Activated CD4-positive, alpha-beta T cell treated with anti-CD3 and anti-CD28 coated beads, Interleukin-2, Interleukin-4, amounts not matched to agents 100 ng/mL and 50 ng/mL, durations not matched to agents 16 hours and 8 hours (primary cell): ENCODE measurements at regions not wholly inside any gene's neighbourhood (a gene's known extent, or its start where the extent isn't known, plus 50 kb on each side); places are given as distances from the start of the nearest gene placed in this dataset.

Experiments
- DNase-seq: peaks from one replicate; pipeline ENCODE4 v3.0.0-alpha.2; 2020; ENCODE audit warnings: low spot score

DNA sequence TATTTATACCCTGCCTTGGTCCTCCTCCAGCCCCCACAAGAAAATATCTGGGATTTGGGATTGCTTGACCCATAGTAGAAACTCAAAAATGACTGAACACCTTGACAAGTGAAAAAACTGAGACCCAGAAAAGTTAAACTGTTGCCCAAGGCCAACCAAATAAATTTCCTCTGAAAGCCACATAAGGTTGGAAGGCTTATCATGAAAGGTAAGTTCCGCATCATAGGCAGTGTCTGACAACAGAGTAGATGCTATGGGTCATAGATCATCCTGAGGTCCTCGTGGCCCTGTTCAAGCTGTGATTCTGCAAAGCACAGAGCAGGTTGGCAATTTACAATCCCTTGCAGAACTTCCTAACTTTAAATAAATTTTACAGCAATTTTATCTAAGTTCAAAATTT lies 140.8 kb upstream of the TSC22D2 start:
- no peak for DNase-seq

DNA sequence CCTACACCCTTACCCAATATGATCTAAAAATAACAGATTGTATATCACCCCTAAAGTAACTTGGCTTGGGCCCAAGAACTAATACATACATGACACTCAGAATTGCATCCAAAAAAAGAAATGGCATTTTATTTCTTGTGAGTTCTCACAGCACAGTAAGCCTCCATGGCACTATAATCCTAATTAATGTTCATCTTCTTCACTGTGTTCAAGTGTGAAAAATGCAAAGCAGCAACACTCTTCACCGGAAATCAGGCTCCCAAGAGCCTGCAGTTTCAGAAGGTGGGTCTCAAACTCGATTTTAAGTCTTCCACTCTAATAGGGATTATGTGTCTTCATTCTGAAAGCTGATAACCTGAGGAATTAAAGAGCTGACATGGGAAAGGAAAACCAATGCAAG lies 142.8 kb upstream of the TSC22D2 start:
- no peak for DNase-seq

DNA sequence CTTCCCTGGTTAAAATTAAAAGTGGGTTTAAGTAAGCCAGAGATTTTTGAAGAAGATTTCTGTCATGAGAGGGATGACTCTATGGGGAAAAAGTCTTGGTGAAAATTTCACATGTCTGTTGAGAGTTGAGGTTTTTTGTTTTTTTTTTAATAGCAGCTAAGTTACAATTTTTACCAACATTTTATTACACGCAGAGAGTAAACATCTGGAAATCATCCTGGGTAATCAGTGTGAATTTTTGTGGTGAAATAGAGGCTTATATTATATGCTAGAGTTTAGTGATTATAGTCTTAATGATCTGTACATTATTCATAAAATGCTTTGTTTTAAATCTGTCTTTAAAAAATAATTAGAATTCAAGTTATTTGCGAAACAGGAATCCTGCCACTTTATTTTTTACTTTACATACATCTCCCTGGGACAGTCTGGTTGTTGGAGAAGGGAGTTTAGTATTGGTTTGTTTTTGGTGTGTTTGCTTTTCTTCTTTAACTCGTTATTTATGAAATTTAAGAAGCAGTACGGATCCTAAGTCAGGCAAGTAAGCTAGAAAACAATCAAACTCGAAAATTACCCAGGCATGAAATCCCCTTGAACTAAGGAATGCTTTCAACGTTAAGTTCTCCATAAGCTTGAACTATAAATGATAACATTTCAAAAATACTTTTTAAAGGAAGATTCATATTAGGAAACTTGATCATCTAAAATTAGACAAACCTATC lies 143.4 kb upstream of the TSC22D2 start:
- no peak for DNase-seq

DNA sequence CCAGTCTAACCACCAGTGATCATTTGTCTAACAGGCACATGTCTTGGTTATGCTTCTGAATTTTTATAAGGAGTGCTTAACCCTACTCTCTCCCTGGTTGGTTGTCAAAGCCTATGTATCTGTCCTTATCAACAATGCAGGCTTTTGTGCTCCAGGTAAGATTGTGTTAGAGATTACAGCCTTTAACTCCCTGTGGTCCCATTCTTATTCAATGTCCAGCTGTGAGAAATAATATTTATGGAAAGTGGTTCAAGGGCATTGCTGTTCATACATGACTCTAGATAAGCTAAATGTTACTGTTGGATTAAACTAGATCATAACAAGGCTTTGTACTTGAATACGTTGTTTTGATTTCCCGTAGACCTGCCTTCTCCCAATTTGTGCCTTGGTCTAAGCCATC lies 146.1 kb upstream of the TSC22D2 start:
- DNase-seq: no peak

DNA sequence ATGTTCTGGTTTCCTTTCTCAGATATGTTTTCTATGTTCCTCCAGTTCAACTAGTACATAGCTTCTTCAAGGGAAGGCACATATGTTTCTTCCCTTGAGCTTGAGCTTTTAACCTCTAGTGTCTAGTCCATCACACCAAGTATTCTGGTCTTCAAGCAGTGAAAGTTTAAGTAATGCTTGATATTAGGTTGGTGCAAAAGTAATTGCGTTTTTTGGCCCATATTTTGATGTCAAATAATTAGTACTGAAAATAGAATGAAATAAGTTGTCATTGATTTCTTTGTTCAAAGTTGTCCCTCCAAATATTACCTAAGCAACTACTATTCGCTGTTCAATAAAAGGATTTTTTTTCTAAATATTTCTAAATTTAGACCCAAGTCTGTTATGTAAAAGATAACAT lies 146.7 kb upstream of the TSC22D2 start:
- DNase-seq: no peak

DNA sequence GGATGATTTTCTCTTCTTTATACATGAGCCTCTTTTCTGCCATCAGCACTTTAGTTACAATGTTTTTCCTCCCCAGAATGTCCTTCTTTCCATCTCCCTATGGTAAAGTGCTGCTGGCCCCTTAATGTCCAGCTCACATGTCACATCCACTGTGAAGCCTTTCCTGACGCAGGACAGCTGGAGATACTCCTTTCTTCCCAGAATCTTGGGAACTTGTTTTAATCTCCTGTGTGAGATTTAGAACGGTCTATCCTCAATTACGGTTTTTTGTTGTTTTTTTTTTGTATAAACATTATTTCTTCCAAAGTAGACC lies 147.7 kb upstream of the TSC22D2 start:
- DNase-seq: no peak

DNA sequence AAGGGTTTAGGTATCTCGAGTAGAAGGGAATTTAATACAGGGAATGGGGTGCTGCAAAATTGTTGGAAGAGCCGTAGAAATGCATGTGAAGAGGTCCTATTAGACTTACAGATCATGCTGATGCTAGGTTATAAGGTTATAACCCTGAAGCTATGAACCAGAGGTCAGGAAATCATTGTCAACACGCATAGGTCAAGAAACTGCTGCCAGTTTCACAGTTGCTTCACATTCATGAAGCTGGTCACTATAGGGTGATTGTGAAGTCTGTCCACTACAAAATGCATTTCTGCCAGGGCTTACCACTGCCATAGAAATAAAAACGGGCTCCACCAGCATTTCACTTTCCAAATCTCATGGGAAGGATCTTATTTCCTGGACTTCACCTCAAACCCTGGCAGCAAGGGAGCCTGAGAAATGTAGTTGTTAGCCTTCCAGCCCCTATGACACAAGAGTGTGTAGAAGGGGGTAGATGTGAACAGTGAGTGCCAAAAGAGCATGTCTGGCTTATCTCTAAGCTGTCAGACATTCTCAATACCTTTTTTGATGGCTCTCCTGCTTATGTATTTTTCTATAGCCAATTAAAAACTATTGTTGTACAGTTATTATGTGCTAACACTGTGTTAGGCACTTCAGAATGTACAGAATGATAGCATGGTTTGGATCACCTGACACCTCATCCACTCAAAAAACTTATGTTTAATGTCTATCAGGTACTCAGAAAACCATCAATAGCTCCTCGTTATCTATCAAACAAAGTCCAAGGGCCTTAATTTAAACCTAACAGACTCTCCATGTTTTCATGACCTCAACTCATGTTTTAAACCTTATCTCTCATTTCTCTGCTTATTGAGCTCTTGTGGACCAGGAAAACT lies 148.3 kb upstream of the TSC22D2 start:
- no peak for DNase-seq

DNA sequence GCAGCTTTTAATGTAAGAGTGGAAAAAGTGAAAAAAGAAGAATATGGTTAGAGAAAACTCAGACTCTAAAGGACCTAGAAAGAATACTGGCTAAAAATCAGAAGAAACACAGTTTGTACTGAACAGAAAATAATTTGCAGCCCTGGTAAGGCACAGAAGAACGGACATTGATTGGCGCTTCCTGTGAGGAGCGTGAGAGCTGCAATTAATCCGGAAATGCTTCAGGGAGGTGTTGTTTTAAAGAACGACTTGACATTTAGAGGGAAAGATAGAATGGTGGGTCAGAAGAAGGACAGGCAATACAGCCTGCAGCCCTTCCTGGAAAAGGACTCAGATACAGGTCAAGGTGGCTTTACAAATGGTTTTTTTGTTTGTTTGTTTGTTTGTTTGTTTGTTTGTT lies 151.3 kb upstream of the TSC22D2 start:
- DNase-seq: no peak

DNA sequence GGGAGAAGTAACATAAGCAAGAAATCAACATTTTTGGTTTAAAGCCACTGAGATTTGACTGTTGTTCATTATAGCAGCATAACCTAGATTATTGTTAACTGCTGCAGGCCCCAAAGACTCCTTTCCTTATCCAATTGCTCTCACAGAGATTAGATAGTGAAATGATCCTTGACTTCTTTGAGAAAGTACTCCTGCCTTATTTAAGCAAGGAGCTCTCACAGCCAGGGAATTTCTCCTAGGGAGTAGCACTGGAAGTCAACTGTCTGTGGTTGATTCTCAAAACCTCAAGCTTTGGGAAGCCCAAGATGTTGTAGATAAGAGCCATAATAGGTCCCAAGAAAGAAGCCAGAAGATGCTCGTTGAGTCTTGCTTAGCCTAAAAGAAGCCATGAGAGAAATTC lies 151.8 kb upstream of the TSC22D2 start:
- no peak for DNase-seq

DNA sequence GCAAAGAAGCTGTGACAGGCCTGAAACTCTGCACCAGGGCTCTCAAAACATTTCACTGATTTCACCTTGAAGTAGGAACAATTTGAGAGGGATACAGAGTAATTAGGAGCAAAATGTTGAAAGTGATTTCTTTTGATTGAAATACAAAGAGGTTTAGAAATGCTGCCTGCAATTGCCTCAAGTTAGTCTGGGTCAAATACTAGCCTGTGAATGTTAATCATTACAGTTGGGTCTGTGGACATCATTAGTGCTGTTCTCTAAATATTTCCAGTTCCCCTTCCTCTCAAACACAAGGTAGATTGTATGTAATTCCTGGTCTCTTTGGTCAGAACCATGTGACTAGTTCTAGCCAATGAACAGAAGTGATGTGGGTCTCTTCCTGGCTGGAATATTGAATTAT lies 152.3 kb upstream of the TSC22D2 start:
- no peak for DNase-seq

DNA sequence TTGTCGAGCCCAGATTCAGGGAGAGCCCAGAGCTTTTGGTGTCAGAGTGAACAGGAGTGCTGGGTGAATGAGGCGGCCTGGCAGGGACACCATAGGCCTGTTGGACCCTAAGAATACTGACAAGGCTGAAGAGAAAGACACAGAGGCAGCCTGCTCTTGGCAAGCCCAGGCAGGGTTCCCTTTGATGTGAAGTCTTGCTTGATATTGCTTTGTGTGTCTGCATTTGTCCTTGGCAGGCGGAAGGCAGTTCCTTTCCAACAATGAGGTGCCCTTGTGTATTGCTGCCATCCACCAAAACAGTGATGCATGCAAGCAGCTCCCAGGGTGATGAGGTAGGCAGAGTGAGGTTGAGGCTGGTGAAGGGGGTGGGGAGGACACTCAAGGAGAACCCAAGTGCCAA lies 152.7 kb upstream of the TSC22D2 start:
- DNase-seq: no peak

DNA sequence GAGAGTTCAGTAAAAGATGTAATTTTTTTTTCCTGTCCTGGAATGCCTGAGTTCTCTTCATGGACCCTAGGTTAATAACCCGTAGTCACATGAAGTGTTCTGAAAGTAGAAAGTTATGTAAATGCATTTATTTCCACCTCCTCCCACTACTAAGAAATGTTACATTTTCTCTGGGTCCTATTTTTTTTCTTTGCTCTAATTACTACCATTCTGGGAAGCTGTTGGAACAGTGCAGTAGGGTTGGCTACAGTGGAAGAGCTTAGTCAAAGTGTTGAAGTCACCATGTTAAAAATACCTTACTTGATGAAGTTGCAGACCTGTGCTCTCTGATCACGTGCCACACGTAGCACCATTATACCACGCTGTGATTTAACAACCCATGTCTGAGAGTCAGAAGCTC lies 153.8 kb upstream of the TSC22D2 start:
- no peak for DNase-seq

DNA sequence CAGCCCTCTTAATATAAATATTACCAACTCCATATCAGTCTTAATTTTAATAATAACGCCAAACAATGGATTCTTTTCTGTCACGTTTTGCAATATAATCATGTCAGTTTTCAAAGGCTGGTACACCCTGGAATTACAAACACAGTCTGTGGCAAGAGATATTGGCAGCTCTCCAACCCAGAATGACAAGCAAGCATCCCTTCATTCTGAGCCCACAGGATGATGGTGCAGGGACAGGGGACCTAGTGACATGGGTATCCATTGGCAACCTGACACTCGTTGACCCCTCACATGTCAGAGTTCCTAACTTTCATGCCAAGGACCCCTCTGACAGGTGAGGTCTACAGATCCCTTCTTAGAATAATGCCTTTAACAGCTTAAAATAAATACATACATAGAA lies 154.5 kb upstream of the TSC22D2 start:
- no peak for DNase-seq

DNA sequence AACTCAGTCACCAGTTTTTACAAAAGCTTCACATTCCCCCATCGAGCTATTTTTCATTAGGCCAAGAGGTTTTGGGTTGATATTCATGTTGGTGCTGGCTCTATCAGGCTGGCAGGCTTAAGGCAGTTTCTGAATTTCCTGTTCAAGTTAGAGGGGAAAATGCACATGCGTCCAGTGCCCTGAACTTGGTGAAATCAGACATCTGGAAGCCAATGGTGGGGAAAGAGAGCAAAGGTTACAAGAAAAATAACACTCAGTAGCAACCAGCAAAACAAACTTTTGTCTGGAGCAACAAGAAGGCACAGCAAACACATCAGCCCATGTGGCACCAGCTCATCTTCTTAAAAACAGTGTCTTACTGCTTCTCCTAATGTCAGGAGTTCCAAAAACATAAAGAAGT lies 155.6 kb upstream of the TSC22D2 start:
- DNase-seq: no peak

DNA sequence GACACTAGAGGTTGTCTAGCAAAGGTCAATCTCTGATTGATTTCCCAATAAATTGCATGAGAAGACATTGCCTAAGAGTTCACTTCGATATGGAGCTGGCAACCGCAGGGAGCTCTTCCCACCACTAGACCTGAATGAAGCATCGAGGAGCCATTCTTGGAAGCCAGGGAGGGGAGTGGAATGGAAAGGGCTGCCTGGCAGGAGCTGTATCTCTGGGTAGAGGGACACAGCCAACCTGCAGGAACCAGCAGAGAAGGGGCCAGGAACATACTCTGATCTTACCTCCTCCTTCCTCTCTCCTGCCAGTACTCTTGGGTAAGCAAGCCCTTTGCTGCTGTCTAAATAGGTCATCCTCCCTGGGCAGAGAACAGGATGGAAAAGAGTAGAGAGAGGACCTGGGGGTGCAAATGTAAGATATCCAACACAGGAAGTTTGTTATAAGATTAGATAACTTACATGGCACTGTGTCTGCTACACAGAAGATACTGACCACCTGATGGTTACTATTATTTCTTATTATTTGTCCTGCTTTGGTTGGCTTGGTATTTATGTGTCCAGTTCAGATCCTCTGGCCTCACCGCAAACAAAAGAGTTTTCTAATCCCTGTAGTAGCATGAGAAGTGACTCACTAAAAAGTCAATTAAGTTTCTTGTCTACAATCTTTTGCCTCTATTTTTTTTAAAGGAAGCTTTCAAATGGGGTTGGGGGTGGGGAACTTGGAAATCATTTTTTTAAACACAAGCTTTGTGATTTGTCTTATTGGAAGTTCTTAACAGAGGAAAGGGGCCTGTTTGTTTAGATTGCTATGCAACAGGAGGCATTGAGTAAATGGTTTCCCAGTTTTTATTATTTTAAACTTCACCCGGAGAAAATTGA lies 156.7 kb upstream of the TSC22D2 start:
- no peak for DNase-seq

DNA sequence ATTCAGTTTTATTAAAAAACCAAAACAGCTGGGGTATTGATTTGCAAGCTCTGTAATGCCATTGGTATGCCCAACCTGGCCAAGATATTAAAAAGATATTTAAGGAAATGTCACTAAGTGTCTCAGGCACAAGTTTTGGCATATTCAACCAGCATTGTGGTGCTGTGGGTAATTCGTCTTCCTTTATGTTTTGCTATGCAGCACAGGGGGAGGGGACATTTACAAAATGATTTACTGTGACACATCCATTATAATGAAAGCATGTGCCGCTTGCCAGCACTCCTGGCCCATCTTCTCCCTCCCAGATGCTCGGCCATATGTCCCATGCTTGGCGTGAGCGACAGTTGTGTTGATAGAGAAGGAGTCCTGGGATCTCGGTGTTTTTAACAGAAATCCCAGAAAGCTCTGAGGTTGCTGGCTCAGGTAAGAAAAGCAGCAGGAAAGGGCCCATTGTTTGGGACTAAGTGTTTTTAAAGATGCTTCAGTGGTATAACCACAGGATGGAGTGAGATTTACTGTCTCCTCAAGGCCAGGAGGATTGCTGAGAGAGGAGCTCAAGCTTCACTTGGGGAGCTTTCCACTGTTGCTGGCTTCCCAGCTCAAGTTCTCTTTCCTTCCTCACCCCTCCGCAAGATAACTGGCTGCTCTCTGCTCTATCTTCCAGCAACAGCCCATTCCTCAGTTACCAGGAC lies 158.2 kb upstream of the TSC22D2 start:
- no peak for DNase-seq

DNA sequence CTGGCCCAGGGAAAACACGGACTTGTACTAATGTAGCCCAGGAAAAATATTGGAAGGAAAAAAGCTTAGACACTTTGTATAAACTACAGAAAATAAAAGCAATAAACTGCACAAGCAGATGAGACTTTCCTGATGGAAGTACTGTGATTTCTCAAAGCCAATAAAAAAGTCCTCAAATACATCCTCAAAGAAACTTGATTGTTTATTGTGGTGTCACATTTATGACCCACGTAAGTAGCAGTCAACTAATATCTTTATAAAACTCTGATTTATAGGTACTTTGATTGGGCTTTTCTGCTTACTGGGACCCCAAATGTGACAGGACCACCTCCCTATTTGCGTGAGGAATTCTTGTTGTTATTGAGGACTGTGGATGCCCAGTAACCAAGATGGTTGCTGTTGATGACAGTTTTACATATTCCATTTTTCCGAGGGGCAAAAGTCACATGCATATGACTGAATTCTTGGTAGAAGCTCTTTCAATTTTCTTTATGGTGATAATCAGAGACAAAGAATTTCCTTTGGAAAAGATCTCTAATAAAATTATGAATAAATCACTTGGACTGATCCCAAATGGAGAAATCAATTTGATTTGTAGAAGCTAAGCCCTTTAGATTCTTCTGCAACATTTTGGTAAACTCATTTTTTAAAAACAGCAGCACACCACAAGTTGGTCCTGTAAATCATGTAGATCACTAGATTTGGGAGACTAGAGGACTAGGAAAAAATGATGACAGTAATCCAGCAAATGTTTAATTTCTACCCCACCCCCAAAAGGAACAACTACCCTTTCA lies 159.0 kb upstream of the TSC22D2 start:
- DNase-seq: no peak

DNA sequence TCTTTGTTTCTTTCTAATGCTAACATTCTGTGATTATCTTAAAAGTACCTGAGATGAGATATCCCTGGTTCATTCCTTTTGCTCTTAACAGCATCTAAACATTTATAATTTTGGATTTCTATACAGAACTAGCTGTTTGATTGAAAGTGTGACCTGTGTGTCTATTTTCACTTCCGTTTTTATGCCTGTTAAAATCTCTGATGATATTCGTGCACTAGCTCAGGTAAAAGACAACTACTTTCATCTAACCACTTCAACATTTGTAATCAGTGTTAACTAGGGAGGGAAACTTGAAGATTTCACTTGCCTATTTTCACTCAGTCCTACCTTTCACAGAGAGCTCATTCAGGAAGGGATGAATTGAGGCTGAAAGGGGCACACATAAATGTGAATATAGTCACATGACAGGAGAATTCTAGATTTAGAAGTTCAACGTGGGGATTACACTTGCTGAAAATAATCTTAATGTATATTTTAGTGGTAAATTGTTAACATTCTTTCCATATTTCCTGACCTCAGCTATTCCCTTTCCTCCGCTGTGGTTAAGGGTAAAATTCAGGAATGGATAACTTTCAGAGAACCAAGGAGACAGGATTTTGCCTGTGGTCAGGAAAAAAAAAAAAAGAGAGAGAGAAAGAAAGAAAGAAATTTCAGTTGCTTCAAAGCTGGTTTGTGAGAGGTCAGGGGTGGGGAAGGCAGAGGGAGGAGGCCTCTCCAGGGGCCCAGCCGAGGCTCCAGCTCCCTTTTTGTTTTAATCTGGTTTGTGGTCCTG lies 159.8 kb upstream of the TSC22D2 start:
- no peak for DNase-seq

DNA sequence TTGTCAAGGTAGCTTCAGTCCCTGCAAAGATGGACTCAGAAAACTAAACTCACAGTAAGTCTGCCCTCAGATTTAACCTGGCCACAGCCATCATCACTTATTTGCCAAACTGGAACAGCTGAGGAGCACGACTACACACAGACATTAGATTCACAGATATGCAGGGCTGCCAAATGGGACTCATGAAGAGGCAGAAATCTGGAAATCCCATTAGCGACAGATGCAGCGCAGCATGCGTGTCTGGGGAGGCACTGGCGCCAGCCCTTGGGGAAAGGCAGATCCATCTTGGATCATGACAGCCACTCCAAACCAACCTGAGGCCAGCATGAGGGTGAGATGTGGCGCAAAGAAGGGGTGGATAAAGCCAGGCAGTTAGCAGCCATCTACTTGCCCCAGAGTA lies 160.7 kb upstream of the TSC22D2 start:
- no peak for DNase-seq

DNA sequence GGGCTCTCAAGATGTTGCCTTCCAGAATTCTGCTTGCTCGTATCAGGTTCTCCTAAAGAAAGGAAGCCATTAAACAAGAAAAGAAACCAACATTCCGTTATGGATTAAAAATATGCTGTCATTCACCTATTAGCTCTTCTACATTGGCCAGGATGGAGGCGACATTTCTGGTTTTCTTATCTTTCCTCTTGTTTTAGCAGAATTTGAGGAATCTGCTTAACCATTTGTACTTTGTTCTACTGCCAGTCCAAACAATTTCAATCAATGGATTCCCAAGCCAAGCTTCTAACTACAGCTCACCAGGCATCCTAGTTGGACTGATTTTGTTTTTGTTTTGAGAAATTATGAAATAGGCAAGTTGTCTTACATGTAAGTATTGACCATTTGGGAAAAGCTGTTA lies 164.6 kb upstream of the TSC22D2 start:
- DNase-seq: no peak
